H9 (cell line): ENCODE measurements at regions not wholly inside any gene's neighbourhood (a gene's known extent, or its start where the extent isn't known, plus 50 kb on each side); places are given as distances from the start of the nearest gene placed in this dataset.

Source experiments
- DNase-seq: peaks from one replicate; pipeline ENCODE4 v3.0.0-alpha.2; 2017
- H2AFZ ChIP-seq: one replicate; pipeline ENCODE4 v1.6.1; 2013; ENCODE audit warnings: mild to moderate bottlenecking, low read length, control low read depth, moderate library complexity
- H2AK5ac ChIP-seq: 2 replicates; pipeline ENCODE4 v1.6.1; 2013; ENCODE audit warnings: low read length, control low read depth, mixed read lengths; ENCODE audit not compliant: insufficient read length
- H2BK120ac ChIP-seq: one replicate; pipeline ENCODE4 v1.6.1; 2013; ENCODE audit warnings: low read depth, mild to moderate bottlenecking, low read length, control low read depth, inconsistent platforms; ENCODE audit not compliant: poor library complexity, severe bottlenecking
- H2BK12ac ChIP-seq: 2 replicates; pipeline ENCODE4 v1.6.1; 2013; ENCODE audit warnings: low read length, control low read depth, mixed read lengths, low read depth; ENCODE audit not compliant: insufficient read length
- H2BK15ac ChIP-seq: 2 replicates; pipeline ENCODE4 v1.6.1; 2013; ENCODE audit warnings: low read depth, low read length, control low read depth
- H2BK20ac ChIP-seq: one replicate; pipeline ENCODE4 v1.6.1; 2013; ENCODE audit warnings: low read depth, mild to moderate bottlenecking, low read length, control low read depth, inconsistent platforms; ENCODE audit not compliant: poor library complexity, severe bottlenecking
- H2BK5ac ChIP-seq: 2 replicates; pipeline ENCODE4 v1.6.1; 2013; ENCODE audit warnings: low read length, control low read depth, mixed read lengths; ENCODE audit not compliant: insufficient read length
- H3K14ac ChIP-seq: 2 replicates; pipeline ENCODE4 v1.6.1; 2013; ENCODE audit warnings: low read length, control low read depth; ENCODE audit not compliant: insufficient read depth
- H3K18ac ChIP-seq: 2 replicates; pipeline ENCODE4 v1.6.1; 2013; ENCODE audit warnings: low read depth, mild to moderate bottlenecking, mixed read lengths, low read length, control low read depth; ENCODE audit not compliant: insufficient read length
- H3K23ac ChIP-seq: 2 replicates; pipeline ENCODE4 v1.6.1; 2013; ENCODE audit warnings: low read length, control low read depth, mixed read lengths, low read depth; ENCODE audit not compliant: insufficient read length
- H3K23me2 ChIP-seq: 2 replicates; pipeline ENCODE4 v1.6.1; 2013; ENCODE audit warnings: low read depth, mild to moderate bottlenecking, mixed read lengths, low read length, control low read depth; ENCODE audit not compliant: insufficient read length, poor library complexity, severe bottlenecking
- H3K27ac ChIP-seq: 2 replicates; pipeline ENCODE4 v1.5.1; 2013; ENCODE audit warnings: low read length, control low read depth, mixed read lengths, low read depth; ENCODE audit not compliant: insufficient read length
- H3K27me3 ChIP-seq: 2 replicates; pipeline ENCODE4 v1.6.1; 2013; ENCODE audit warnings: low read length, control low read depth, inconsistent platforms; ENCODE audit not compliant: insufficient read depth
- H3K4ac ChIP-seq: 2 replicates; pipeline ENCODE4 v1.6.1; 2013; ENCODE audit warnings: low read depth, mild to moderate bottlenecking, control low read depth, inconsistent platforms, low read length, moderate library complexity
- H3K4me1 ChIP-seq: 2 replicates; pipeline ENCODE4 v1.6.1; 2013; ENCODE audit warnings: low read length, control low read depth, inconsistent platforms; ENCODE audit not compliant: insufficient read depth
- H3K4me2 ChIP-seq: 2 replicates; pipeline ENCODE4 v1.6.1; 2013; ENCODE audit warnings: low read length, control low read depth, mixed read lengths; ENCODE audit not compliant: insufficient read length, insufficient read depth
- H3K56ac ChIP-seq: 2 replicates; pipeline ENCODE4 v1.6.1; 2013; ENCODE audit warnings: low read depth, mild to moderate bottlenecking, mixed read lengths, low read length, control low read depth; ENCODE audit not compliant: insufficient read length
- H3K79me1 ChIP-seq: 2 replicates; pipeline ENCODE4 v1.6.1; 2013; ENCODE audit warnings: low read depth, mild to moderate bottlenecking, moderate library complexity, low read length, control low read depth, inconsistent platforms; ENCODE audit not compliant: insufficient read depth, poor library complexity, severe bottlenecking
- H3K79me2 ChIP-seq: 2 replicates; pipeline ENCODE4 v1.6.1; 2013; ENCODE audit warnings: low read length, control low read depth, inconsistent platforms; ENCODE audit not compliant: insufficient read depth
- H3K9ac ChIP-seq: 2 replicates; pipeline ENCODE4 v1.6.1; 2013; ENCODE audit warnings: low read length, control low read depth, mixed read lengths; ENCODE audit not compliant: insufficient read length; ENCODE audit errors: extremely low read depth
- H3K9me3 ChIP-seq: one replicate; pipeline ENCODE4 v1.6.1; 2013; ENCODE audit warnings: low read depth, low read length, inconsistent platforms; ENCODE audit not compliant: control insufficient read depth
- H3T11ph ChIP-seq: one replicate; pipeline ENCODE4 v1.6.1; 2013; ENCODE audit warnings: mild to moderate bottlenecking, low read length, control low read depth, inconsistent platforms
- H4K20me1 ChIP-seq: one replicate; pipeline ENCODE4 v1.6.1; 2013; ENCODE audit not compliant: control insufficient read depth, insufficient read length, insufficient read depth
- H4K5ac ChIP-seq: 2 replicates; pipeline ENCODE4 v1.6.1; 2013; ENCODE audit warnings: low read depth, mild to moderate bottlenecking, mixed read lengths, low read length, control low read depth; ENCODE audit not compliant: insufficient read length
- H4K8ac ChIP-seq: replicated peaks from 2 replicates; pipeline ENCODE4 v1.6.1; 2013; ENCODE audit warnings: low read length, control low read depth, mixed read lengths, low read depth; ENCODE audit not compliant: insufficient read length
- H4K91ac ChIP-seq: 2 replicates; pipeline ENCODE4 v1.6.1; 2013; ENCODE audit warnings: low read depth, mild to moderate bottlenecking, moderate library complexity, mixed read lengths, low read length, control low read depth; ENCODE audit not compliant: insufficient read length
- H3K27ac Mint-ChIP-seq, 3 experiments: 2 replicates in 2 of 3; 3 replicates in 1 of 3; pipeline ENCODE4 v1.8.0; 2020 to 2021; ENCODE audit warnings: mixed read lengths in 3 of 3, mild to moderate bottlenecking in 1 of 3, moderate library complexity in 1 of 3
- H3K27me3 Mint-ChIP-seq: 2 replicates; pipeline ENCODE4 v1.8.0; 2021; ENCODE audit warnings: low read depth, mild to moderate bottlenecking, moderate library complexity, mixed read lengths
- H3K36me3 Mint-ChIP-seq, 3 experiments: 2 replicates in 2 of 3; 3 replicates in 1 of 3; pipeline ENCODE4 v1.8.0; 2020 to 2021; ENCODE audit warnings: low read depth in 3 of 3, mixed read lengths in 3 of 3; ENCODE audit not compliant: insufficient read depth in 1 of 3
- H3K4me1 Mint-ChIP-seq, 2 experiments: 2 replicates each; pipeline ENCODE4 v1.8.0; 2020; ENCODE audit warnings: mixed read lengths in 2 of 2
- H3K4me3 Mint-ChIP-seq, 2 experiments: 2 replicates in 1 of 2; 3 replicates in 1 of 2; pipeline ENCODE4 v1.8.0; 2020 to 2021; ENCODE audit warnings: mild to moderate bottlenecking in 2 of 2, mixed read lengths in 2 of 2, moderate library complexity in 1 of 2
- H3K9me3 Mint-ChIP-seq, 2 experiments: 2 replicates in 1 of 2; 3 replicates in 1 of 2; pipeline ENCODE4 v1.8.0; 2020; ENCODE audit warnings: mild to moderate bottlenecking in 2 of 2, mixed read lengths in 2 of 2, moderate library complexity in 1 of 2
- WGBS: extraction: QIAGEN DNeasy Blood & Tissue Kit; methylation state at CpG from one replicate; pipeline ENCODE4 v1.1.7; 2013; ENCODE audit warnings: missing lambda C conversion rate, low lambda C conversion rate, mixed read lengths; ENCODE audit not compliant: insufficient read length; ENCODE audit errors: extremely low coverage; 5-methylcytosine and 5-hydroxymethylcytosine counted together
- TF ChIP-seq, protein P1 (sequence below): fragments of 200-600 bp; sonication (generic); conservative IDR thresholded peaks from 3 replicates; pipeline ENCODE4 v1.8.0; 2021; ENCODE audit warnings: antibody characterized with exemption, mild to moderate bottlenecking

DNA sequence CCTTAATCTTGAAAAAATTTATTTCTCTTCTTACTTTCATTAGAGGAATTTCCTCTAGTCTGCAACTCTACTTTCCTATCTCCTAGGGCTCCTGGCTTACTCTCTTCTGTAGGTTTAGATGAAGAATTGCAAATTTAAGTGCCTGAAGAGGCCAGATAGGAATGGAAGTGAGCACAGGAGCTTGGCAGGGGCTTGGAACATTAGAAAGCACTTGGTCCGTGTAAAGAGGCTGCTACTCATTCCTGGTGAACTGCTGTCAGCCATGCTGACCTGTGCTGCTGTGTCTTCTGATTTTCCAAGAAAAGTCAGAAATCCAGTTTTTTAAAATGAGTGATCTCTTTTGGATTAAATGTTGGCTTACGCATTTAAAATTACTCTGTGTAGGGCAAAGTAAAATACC lies 210.9 kb upstream of the CLINT1 start:
- Histone ChIP-seq H3K79me2 (no peaks in the 10 kb centered on the region), H3K4ac (no peak overlapping the region), H4K91ac (no peak overlapping the region), H3K27ac (no peak overlapping the region), H2BK12ac (no peak overlapping the region), H3K27me3 (no peaks in the 10 kb centered on the region), H3K4me2 (no peak overlapping the region), H2BK20ac (no peak overlapping the region), H4K20me1 (no peaks in the 10 kb centered on the region), H3K14ac (no peak overlapping the region), H2BK120ac (no peak overlapping the region), H2AFZ (no peak overlapping the region), H4K5ac (no peak overlapping the region), H2BK5ac (no peak overlapping the region), H4K8ac (no peak overlapping the region), H3K9ac (no peak overlapping the region), H3K23me2 (no peaks in the 10 kb centered on the region), H2BK15ac (no peak overlapping the region), H3K9me3 (no peaks in the 10 kb centered on the region), H2AK5ac (no peak overlapping the region), H3K23ac (no peak overlapping the region), H3K18ac (no peak overlapping the region), H3T11ph (no peak overlapping the region), H3K79me1 (no peaks in the 10 kb centered on the region), H3K56ac (no peak overlapping the region), H3K4me1 (no peaks in the 10 kb centered on the region)
- WGBS = no CpG with 5 or more reads among the region's 2 CpGs
- Mint-ChIP-seq H3K27ac (no peak overlapping the region), H3K9me3 (no peaks in the 10 kb centered on the region), H3K4me3 (no peak overlapping the region), H3K4me1 (peaks cover 0 to 2% of the 10 kb centered on the region in 2 experiments; a peak in 2 of 4 replicates), H3K27me3 (no peaks in the 10 kb centered on the region; the same call in 1 of the 2 replicates), H3K36me3 (no peaks in the 10 kb centered on the region)
- no peak for DNase-seq
- TF ChIP-seq, protein P1, sequence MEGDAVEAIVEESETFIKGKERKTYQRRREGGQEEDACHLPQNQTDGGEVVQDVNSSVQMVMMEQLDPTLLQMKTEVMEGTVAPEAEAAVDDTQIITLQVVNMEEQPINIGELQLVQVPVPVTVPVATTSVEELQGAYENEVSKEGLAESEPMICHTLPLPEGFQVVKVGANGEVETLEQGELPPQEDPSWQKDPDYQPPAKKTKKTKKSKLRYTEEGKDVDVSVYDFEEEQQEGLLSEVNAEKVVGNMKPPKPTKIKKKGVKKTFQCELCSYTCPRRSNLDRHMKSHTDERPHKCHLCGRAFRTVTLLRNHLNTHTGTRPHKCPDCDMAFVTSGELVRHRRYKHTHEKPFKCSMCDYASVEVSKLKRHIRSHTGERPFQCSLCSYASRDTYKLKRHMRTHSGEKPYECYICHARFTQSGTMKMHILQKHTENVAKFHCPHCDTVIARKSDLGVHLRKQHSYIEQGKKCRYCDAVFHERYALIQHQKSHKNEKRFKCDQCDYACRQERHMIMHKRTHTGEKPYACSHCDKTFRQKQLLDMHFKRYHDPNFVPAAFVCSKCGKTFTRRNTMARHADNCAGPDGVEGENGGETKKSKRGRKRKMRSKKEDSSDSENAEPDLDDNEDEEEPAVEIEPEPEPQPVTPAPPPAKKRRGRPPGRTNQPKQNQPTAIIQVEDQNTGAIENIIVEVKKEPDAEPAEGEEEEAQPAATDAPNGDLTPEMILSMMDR = no peak
